ENCODE measurements at regions not wholly inside any gene's neighbourhood (a gene's known extent, or its start where the extent isn't known, plus 50 kb on each side); places are given as distances from the start of the nearest gene placed in this dataset.

GRCh38 chr9:88808761-88809354 is 182.4 kb upstream of the S1PR3 start:
- H3K4me1 ChIP-seq (ENCODE audit: insufficient read depth, low read length) = peaks cover 6% of the 10 kb centered on the region
- CTCF ChIA-PET (ENCODE audit: low intra/inter-chr PET ratio, low total read pairs) = no interaction called here
- WGBS (ENCODE audit: low lambda C conversion rate) = 12% methylated on average over 4 of the region's 5 CpGs
- BruUV-seq (replicated peaks) = no TSS peak
- H4K20me1 ChIP-seq (ENCODE audit: insufficient read depth, low read length) = no peaks in the 10 kb centered on the region
- no peaks in the 10 kb centered on the region for H3K9me3 ChIP-seq (ENCODE audit: low read length)
- H3K36me3 ChIP-seq (replicated peaks in 1 of 2; ENCODE audit: control insufficient read depth in 1 of 2, insufficient read depth in 2 of 2, low read length in 2 of 2) = no peaks in the 10 kb centered on the region
- DNase-seq (ENCODE audit: low spot score) (no peak), FAIRE-seq (no peak), ATAC-seq (no peak)
- no peak overlapping the region for H3K9ac ChIP-seq (ENCODE audit: insufficient read depth, low read depth, low read length)
- no peaks in the 10 kb centered on the region for H3K79me2 ChIP-seq (ENCODE audit: insufficient read depth, low read length)
- H3K27ac ChIP-seq (ENCODE audit: extremely low read length, insufficient read depth, low read length) = no peak overlapping the region
- intact Hi-C loops (cut with micrococcal nuclease; ENCODE audit: unreplicated experiment) = no loop called here
- POLR2A ChIA-PET = no interaction called here
- no peak overlapping the region for H3K4me2 ChIP-seq (ENCODE audit: low read depth, low read length)
- in situ Hi-C loops (cut with HindIII; ENCODE audit: extremely low pct_ligation_motif_present, low pct_unique_long_range_greater_than_20kb) = no loop called here
- no peak overlapping the region for H2AFZ ChIP-seq (ENCODE audit: low read length)
- H3K27me3 ChIP-seq (ENCODE audit: control insufficient read depth in 1 of 2, insufficient read depth in 2 of 2, low read length in 2 of 2) = peaks cover 0 to 4% of the 10 kb centered on the region in 2 experiments; a peak in 1 of 5 replicates
- no peak for TF ChIP-seq ZNF563 (CRISPR knock-in tag; IDR thresholded peaks at IDR 0.05)
- TF ChIP-seq PITX1 (CRISPR knock-in tag; IDR thresholded peaks at IDR 0.05) = no peak
- TF ChIP-seq IKZF5 (CRISPR knock-in tag; IDR thresholded peaks at IDR 0.05) = no peak
- no peak for TF ChIP-seq ZNF598 (CRISPR knock-in tag; IDR thresholded peaks at IDR 0.05; ENCODE audit: borderline replicate concordance)
- no peak overlapping the region for H3K4me3 ChIP-seq (replicated peaks in 1 of 3; ENCODE audit: insufficient read depth in 1 of 3, low read depth in 2 of 3, low read length in 3 of 3)

- POLR2A ChIA-PET = no interaction called here
- Histone ChIP-seq H3K27ac (ENCODE audit: extremely low read length, insufficient read depth, low read length) (no peak overlapping the region), H3K79me2 (ENCODE audit: insufficient read depth, low read length) (no peaks in the 10 kb centered on the region), H3K9me3 (ENCODE audit: low read length) (no peaks in the 10 kb centered on the region), H3K9ac (ENCODE audit: insufficient read depth, low read depth, low read length) (no peak overlapping the region), H3K36me3 (replicated peaks in 1 of 2; ENCODE audit: control insufficient read depth in 1 of 2, insufficient read depth in 2 of 2, low read length in 2 of 2) (no peaks in the 10 kb centered on the region), H3K4me3 (replicated peaks in 1 of 3; ENCODE audit: insufficient read depth in 1 of 3, low read depth in 2 of 3, low read length in 3 of 3) (no peak overlapping the region), H4K20me1 (ENCODE audit: insufficient read depth, low read length) (no peaks in the 10 kb centered on the region), H3K4me2 (ENCODE audit: low read depth, low read length) (no peak overlapping the region), H3K27me3 (ENCODE audit: control insufficient read depth in 1 of 2, insufficient read depth in 2 of 2, low read length in 2 of 2) (peaks cover 0 to 4% of the 10 kb centered on the region in 2 experiments; a peak in 1 of 5 replicates), H2AFZ (ENCODE audit: low read length) (no peak overlapping the region), H3K4me1 (ENCODE audit: insufficient read depth, low read length) (peaks cover 13% of the 10 kb centered on the region)
- BruUV-seq (replicated peaks) = no TSS peak
- intact Hi-C loops (cut with micrococcal nuclease; ENCODE audit: unreplicated experiment) = no loop called here
- FAIRE-seq = no peak
- in situ Hi-C loops (cut with HindIII; ENCODE audit: extremely low pct_ligation_motif_present, low pct_unique_long_range_greater_than_20kb) = no loop called here
- DNase-seq (ENCODE audit: low spot score) = no peak
- no peak for ATAC-seq
- CTCF ChIA-PET (ENCODE audit: low intra/inter-chr PET ratio, low total read pairs) = no interaction called here
- 12% methylated on average over 7 of the region's 9 CpGs for WGBS (ENCODE audit: low lambda C conversion rate)
- TF ChIP-seq ZFP62 (CRISPR knock-in tag; IDR thresholded peaks at IDR 0.05) = no peak
- TF ChIP-seq TARDBP (CRISPR knock-in tag; IDR thresholded peaks at IDR 0.05) = no peak
- no peak for TF ChIP-seq RNF2 (conservative IDR thresholded peaks at IDR 0.05; ENCODE audit: low read depth)
- TF ChIP-seq ELK4 (CRISPR knock-in tag; IDR thresholded peaks at IDR 0.05; ENCODE audit: borderline replicate concordance) = no peak
- no peak for TF ChIP-seq MAFK (conservative IDR thresholded peaks at IDR 0.05 in 1 of 2, IDR thresholded peaks at IDR 0.05 in 1 of 2; ENCODE audit: low read length in 2 of 2)
- no peak for TF ChIP-seq POLR2A (IDR thresholded peaks at IDR 0.05; ENCODE audit: insufficient read depth in 1 of 2, low read depth in 2 of 2, low read length in 2 of 2)
- TF ChIP-seq ZNF10 (CRISPR knock-in tag; IDR thresholded peaks at IDR 0.05; ENCODE audit: borderline replicate concordance, low read depth) = no peak
- TF ChIP-seq AFF4 (CRISPR knock-in tag; IDR thresholded peaks at IDR 0.05) = no peak
Measured at GRCh38 chr9:88809355-88810161, 181.7 kb upstream of the S1PR3 start.
